CD4-positive, alpha-beta T cell treated with Interleukin-2 at 100 ng/mL for 4 hours (primary cell): ENCODE measurements at regions not wholly inside any gene's neighbourhood (a gene's known extent, or its start where the extent isn't known, plus 50 kb on each side); places are given as distances from the start of the nearest gene placed in this dataset.
"Not testable (repeated sequence)": the region's sequence is repeated elsewhere in the genome, so short reads cannot be mapped to it uniquely, and the experiment has no call there.

Experiments
- DNase-seq: peaks from one replicate; pipeline ENCODE4 v3.0.0-alpha.2; 2020; ENCODE audit warnings: low spot score

- DNase-seq, result no peak
Measured at GRCh38 chr12:24668563-24668962, 280.3 kb downstream of the BCAT1 start.

- DNase-seq, result no peak
Measured at GRCh38 chr12:24664161-24664880, 284.6 kb downstream of the BCAT1 start.

DNA sequence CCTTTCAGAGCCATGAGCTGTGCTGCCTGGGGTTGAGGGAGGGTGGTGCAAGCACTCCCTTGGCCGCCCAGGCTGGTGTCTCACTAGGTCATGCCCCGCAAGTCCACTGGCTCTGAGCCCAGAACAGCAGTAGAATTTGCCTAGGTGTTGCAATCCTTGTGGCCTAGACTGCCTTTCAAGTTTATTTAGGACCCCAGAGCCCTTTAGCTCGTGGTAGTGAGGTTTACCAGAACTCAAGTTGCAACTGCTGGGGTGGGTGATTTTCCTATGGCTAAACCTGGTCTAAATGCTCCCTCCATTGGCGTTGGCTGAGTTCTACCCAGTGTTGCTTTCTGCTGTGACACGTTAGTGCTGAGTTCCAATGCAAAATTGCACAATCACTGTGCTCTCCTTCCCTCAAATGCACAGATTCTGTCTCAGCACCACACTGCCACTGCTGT, 287.2 kb downstream of the BCAT1 start:
- DNase-seq, result no peak

- no peak for DNase-seq
Measured at GRCh38 chr12:24659016-24659415, 289.9 kb downstream of the BCAT1 start.

DNA sequence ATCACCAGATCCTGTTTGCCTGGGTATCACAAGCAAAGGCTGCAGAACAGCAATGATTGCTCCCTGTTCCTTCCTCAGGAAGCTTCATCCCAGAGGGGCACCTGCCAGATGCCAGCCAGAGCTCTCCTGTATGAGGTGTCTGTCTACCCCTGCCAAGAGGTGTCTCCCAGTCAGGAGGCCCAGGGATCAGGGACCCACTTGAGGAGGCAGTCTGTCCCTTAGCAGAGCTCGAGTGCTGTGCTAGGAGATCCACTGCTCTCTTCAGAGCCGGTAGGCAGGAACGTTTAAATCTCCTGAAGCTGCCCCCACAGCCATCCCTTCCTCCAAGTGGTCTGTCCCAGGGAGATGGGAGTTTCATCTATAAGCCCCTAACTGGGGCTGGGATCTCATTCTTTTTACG, 294.6 kb downstream of the BCAT1 start:
- DNase-seq, result not testable (repeated sequence)

DNA sequence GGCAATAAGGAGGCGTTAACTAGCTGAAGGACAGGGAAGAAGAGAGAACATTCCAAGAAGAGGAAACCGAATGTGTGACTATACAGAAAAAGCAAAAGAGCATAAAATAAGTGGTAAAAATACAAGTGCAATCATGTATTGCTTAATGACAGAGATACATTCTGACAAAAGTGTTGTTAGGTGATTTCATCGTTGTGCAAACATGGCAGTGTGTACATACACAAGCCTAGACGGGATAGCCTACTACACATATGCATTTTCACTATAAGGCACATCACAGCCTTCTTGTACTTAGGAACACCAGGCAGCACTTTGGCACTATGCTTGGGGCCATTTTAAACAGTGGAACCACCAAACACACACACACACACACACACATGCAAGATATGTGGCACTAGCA, 299.3 kb downstream of the BCAT1 start:
- DNase-seq, result no peak

DNA sequence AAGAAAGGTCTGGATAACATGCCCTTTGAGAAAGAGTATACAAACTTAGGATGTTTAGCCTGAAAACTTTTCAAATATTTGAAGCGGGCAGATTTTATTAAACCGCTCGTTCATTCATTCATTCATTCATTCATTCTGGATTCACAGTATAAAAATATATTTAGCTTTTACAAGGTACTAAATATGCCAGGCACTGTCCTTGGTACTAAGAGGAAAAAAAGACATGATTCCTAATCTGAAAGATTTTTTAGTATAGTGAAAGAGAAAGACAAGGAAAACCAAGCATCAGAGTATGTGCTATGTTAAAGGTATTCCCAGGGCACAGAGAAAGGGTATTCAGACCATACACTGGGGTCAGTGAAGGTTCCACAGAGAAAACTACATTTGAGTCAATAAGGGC, 299.7 kb downstream of the BCAT1 start:
- no peak for DNase-seq

- no peak for DNase-seq
Measured at GRCh38 chr12:24645254-24645653, 303.6 kb downstream of the BCAT1 start.

DNA sequence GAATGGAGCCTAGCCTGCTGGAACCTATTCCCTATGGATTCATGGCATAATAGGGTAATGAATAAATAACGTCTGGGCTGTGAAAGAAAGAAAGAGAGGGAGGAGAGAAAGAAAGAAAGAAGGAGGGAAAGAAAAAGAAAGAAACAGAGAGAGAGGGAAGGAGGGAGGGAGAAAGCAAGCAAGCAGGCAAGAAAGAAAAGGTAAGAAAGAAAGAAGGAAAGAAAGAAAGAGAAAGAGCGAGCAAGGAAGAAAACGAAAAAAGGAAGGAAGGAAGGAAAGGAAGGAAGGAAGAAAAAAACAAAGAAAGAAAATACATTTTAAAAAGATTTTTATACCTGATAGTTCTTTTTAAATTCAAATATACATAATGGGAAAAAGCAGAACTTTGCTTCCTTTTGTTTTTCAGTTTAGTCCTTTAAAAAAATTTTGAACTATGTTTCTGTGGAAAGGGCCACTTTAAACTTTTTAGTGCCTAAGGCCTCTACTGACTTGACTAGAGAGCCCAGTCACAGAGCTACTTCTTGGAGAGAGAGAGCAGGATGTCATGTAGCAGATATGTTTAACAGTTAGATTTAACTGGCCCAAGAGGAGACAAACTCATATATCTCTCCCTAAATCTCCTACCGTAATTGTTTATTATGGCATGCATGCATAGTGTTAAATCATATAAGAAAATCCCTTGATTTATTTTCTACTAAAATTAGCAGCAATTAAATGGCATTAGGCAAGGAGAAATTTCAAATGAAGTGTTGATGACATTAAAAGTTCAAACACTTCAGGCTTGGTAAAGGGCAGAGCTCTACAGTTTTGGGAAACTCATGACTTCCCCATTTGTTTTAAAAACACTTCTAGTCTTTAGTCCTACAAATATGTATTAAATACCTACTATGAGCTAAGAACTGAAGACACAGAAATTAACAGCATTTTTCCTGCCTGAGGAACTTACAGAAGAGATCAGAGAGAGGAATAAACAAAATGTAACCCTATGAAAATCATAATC, 305.5 kb downstream of the BCAT1 start:
- DNase-seq, result no peak

GRCh38 chr12:24639641-24640040, 309.3 kb downstream of the BCAT1 start:
- no peak for DNase-seq

- no peak for DNase-seq
Measured at GRCh38 chr12:24632466-24632865, 316.4 kb downstream of the BCAT1 start.

DNA sequence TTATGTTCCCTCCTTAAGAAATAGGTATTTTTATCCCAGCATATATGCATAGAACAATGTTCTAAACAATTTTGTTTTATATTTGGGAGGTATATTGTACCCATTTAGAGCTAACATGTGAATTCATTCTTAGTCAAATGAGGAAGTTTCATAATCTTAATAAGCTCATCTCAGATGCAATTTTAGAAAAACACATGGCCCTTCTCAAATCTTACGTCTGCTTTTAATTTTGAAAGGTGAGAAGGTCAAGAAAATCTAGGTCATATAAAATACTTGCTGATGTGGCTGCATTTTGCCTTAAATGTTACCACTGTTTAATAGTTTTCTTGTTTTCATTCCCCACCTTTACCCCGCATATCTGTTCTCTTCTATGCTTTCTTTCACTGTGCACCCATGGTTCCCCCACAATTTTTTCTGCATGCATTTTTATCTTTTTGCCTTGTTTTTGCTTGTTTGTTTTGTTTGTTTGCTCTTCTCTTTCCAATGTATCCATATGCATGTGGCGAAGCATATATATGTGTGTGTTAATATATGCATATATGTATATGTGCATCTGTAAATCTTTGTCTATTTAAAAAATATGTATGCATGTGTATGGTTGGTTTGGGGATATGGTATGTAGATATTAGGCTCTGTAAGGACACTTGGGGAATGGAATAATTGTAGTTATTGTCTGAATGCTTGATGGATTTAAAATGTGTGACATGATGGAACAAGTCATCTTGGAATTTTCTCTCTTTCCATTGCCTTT, 317.1 kb downstream of the BCAT1 start:
- DNase-seq, result no peak

DNA sequence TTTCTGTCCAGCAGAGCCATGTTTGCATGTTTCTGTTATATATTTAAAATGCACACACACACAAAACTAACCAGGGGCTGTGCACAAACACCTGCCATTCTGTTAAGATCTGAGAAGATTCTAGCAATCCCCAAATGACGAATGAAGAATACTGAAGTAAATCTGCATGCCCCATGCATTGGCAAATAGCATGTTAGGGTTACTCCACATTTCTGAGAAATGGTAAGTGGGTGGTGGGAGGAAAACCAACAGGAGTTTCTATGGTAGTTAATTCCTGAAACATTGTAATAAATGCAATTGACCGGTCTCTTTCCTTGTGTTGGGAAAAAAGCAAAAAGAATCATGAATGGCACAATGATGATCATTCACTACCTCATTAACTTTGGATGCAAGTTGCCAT, 318.0 kb downstream of the BCAT1 start:
- no peak for DNase-seq

GRCh38 chr12:24630446-24630845, 318.5 kb downstream of the BCAT1 start:
- no peak for DNase-seq

GRCh38 chr12:24625103-24625502, 323.8 kb downstream of the BCAT1 start:
- no peak for DNase-seq

DNA sequence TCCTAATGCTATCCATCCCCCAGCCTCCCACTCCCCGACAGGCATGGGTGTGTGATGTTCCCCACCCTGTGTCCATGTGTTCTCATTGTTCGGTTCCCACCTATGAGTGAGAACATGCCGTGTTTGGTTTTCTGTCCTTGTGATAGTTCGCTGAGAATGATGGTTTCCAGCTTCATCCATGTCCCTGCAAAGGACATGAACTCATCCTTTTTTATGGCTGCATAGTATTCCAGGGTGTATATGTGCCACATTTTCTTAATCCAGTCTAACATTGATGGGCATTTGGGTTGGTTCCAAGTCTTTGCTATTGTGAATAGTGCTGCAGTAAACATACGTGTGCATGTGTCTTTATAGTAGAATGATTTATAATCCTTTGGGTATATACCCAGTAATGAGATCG, 328.9 kb downstream of the BCAT1 start:
- not testable (repeated sequence) for DNase-seq

GRCh38 chr12:24617471-24617870, 331.4 kb downstream of the BCAT1 start:
- DNase-seq, result no peak

- DNase-seq, result no peak
Measured at GRCh38 chr12:24615967-24616411, 332.9 kb downstream of the BCAT1 start.

DNA sequence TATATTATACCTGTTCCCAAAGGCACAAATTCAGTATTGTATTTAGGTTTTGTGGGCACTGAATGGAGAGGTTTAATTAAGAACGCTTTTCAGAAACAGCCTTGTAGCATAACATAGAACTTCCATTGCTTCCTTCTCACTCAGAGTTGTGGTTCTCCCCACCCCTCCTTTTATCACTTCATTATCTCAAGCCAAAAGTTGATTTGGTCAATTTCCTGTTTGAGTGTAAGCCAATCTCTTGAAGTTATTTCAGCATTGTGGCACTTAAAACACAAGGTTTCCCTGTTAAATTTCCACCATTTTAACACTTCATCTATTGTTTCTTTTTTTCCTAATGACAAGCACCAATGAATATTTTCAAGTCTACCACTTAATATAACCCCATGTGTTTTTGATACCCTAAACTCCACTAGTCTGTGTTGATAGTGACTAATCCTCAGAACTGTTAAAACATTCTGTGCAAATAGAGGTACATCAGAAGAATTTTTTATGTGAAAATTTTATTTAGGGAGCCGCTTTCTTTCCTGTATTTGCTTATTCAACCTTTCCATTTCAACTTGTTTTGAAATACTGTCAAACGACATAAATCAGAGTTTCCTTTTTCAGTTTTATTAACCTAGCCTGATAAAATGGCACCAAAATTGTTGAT, 340.1 kb downstream of the BCAT1 start:
- DNase-seq, result no peak

- no peak for DNase-seq
Measured at GRCh38 chr12:24608108-24608507, 340.8 kb downstream of the BCAT1 start.

DNA sequence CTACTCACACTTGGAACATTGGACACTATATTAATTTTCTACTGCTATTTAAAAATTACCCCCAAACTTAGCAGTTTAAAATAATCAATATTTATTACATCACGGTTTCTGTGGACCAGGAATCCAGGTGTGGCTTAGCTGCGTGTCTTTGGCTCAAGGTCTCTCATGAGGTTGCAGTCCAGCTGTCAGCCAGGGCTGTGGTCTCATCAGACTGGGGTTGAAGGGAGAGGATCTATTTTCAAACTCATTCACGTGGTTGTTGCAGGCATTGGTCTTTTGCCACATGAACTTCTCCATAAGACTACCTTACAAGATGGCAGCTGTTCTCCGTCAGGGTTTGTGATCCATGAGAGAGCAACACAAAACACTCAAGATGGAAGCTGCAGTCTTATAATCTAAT, 343.0 kb downstream of the BCAT1 start:
- no peak for DNase-seq

- no peak for DNase-seq
Measured at GRCh38 chr12:24605466-24605865, 343.4 kb downstream of the BCAT1 start.
